Activated CD4-positive, CD25-positive, alpha-beta regulatory T cell treated with anti-CD3 and anti-CD28 coated beads, Interleukin-2, amount 50 U/mL, for 72 hours (primary cell): ENCODE measurements at regions not wholly inside any gene's neighbourhood (a gene's known extent, or its start where the extent isn't known, plus 50 kb on each side); places are given as distances from the start of the nearest gene placed in this dataset.
"Not testable (repeated sequence)": the region's sequence is repeated elsewhere in the genome, so short reads cannot be mapped to it uniquely, and the experiment has no call there.

Experiments
- DNase-seq: peaks from one replicate; pipeline ENCODE4 v3.0.0; 2021

- not testable (repeated sequence) for DNase-seq
Measured at GRCh38 chr14:71771421-71771820, 160.8 kb upstream of the RGS6 start.

- not testable (repeated sequence) for DNase-seq
Measured at GRCh38 chr14:71771996-71772395, 160.2 kb upstream of the RGS6 start.

GRCh38 chr14:71773898-71774481 is 158.2 kb upstream of the RGS6 start:
- no peak for DNase-seq

GRCh38 chr14:71776471-71777360 is 155.5 kb upstream of the RGS6 start:
- DNase-seq = no peak

GRCh38 chr14:71780075-71780474 is 152.2 kb upstream of the RGS6 start:
- no peak for DNase-seq

- DNase-seq = no peak
Measured at GRCh38 chr14:71780822-71781221, 151.4 kb upstream of the RGS6 start.

- no peak for DNase-seq
Measured at GRCh38 chr14:71783088-71783487, 149.1 kb upstream of the RGS6 start.

GRCh38 chr14:71783786-71784185 is 148.4 kb upstream of the RGS6 start:
- no peak for DNase-seq

GRCh38 chr14:71789005-71789404 is 143.2 kb upstream of the RGS6 start:
- DNase-seq = no peak

- no peak for DNase-seq
Measured at GRCh38 chr14:71799841-71800240, 132.4 kb upstream of the RGS6 start.

GRCh38 chr14:71800878-71801277 is 131.4 kb upstream of the RGS6 start:
- DNase-seq = no peak

GRCh38 chr14:71803539-71804260 is 128.5 kb upstream of the RGS6 start:
- no peak for DNase-seq

- DNase-seq = no peak
Measured at GRCh38 chr14:71804992-71805391, 127.2 kb upstream of the RGS6 start.

GRCh38 chr14:71807049-71807448 is 125.2 kb upstream of the RGS6 start:
- not testable (repeated sequence) for DNase-seq

- not testable (repeated sequence) for DNase-seq
Measured at GRCh38 chr14:71810800-71811199, 121.4 kb upstream of the RGS6 start.

GRCh38 chr14:71812693-71813092 is 119.5 kb upstream of the RGS6 start:
- DNase-seq = no peak

- DNase-seq = no peak
Measured at GRCh38 chr14:71815110-71815509, 117.1 kb upstream of the RGS6 start.

- DNase-seq = no peak
Measured at GRCh38 chr14:71824816-71825215, 107.4 kb upstream of the RGS6 start.

GRCh38 chr14:71833476-71833875 is 98.8 kb upstream of the RGS6 start:
- DNase-seq = no peak

GRCh38 chr14:71834284-71835204 is 97.7 kb upstream of the RGS6 start:
- no peak for DNase-seq

- DNase-seq = no peak
Measured at GRCh38 chr14:71852181-71852580, 80.0 kb upstream of the RGS6 start.

GRCh38 chr14:71855399-71856036 is 76.7 kb upstream of the RGS6 start:
- DNase-seq = peak; percentile 62
